Embryonic facial prominence (tissue), 1 donor: ENCODE measurements at regions not wholly inside any gene's neighbourhood (a gene's known extent, or its start where the extent isn't known, plus 50 kb on each side); places are given as distances from the start of the nearest gene placed in this dataset.

Experiments used
- DNase-seq: peaks from one replicate; pipeline ENCODE4 v3.0.0-alpha.2; 2016; ENCODE audit errors: extremely low spot score

DNA sequence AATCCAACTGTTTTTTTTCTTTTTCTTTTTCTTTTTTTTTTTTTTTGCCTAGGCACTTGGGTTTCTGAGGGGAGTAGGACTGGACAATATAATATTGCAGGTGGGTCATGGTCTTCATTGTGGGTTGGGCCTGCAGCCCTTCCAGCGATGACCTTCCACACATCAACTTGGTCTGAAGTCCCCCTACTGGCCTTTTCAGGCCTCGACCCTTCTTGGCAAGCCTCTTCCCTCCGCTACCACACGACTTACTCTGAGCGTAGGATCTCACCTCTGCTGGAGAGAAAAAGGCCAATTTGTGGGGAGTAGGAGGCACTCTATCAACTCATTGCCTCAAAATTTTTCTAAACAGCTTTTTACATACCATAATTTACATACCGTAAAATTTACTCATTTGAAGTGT, 51.1 kb upstream of the GRIK3 start:
- no peak for DNase-seq

- no peak for DNase-seq
Observed at GRCh38 chr1:37089750-37090149, 55.4 kb upstream of the GRIK3 start.

DNA sequence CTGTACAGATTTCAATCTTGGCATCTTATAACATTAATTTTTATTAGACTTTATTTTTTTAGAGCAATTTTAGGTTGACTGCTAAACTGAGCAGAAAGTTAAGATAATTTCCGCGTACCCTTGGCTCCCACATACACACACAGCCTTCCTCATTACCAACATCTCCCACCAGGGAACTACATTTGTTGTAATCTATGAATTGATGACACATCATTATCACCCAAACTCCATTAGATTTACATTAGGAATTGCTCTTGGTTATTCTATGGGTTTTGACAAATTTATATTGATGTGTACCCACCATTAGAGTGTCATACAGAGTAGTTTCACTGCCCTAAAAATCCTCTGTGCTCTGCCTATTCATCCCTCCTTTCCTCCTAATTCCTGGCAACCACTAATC, 56.4 kb upstream of the GRIK3 start:
- DNase-seq = no peak

- DNase-seq = no peak
Observed at GRCh38 chr1:37092937-37093336, 58.6 kb upstream of the GRIK3 start.

DNA sequence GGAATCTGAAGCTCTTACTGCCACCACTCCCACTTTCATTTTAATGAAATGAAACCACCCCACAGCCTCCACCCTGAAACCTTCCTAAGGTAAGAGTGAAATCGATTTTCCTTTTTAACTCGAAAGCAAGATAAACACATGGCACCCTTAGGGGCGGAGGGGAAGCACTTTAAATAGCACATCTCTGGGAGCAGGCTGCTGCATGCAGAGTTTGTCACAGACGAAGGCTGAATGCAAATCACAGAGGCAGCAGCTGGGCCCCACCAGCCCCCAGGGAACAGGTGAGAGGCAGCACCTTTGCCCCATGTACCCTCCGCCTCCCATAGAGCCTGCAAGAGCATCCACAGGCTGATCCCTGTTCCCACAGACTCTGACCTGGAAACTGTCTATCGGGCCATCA, 60.0 kb upstream of the GRIK3 start:
- no peak for DNase-seq

- no peak for DNase-seq
Observed at GRCh38 chr1:37096523-37096922, 62.2 kb upstream of the GRIK3 start.

- DNase-seq = no peak
Observed at GRCh38 chr1:37097731-37098130, 63.4 kb upstream of the GRIK3 start.

DNA sequence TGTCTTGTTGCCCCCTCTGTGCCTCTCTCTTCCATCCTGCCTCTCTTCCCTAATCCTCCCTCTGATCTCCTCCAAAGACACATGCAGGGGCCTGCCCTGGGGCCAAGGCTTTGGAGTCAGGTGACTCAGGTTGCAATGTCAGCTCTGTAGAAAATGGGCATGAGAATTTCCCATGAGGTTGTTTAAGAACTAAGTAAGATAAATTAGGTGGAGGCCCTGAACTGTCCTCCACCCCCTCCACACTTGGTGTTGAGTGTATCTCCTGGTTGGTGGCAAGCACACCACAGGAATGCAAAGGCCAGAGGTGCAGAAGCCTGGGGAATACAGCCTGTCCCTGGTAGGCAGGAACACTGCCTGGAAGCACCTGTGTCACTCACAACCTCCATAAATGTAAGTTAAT, 63.9 kb upstream of the GRIK3 start:
- no peak for DNase-seq

DNA sequence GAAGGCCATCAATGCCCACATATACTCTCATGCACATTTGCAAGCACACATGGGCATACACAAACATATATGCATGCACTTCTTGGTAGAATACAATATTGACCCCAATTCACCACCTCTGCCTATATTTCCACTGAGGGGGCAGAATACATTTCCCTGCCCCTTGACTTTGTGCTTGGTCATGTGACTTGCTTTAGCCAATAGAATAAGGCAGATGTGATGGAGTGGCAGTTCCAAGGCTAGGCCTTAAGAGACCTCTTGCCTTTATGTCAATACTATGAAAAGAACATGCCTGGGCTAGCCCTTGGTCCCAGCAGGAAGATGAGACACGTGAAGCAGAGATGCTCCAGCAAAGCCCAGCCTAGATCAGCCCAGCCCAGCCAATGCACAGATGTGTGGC, 66.0 kb upstream of the GRIK3 start:
- DNase-seq = no peak

- no peak for DNase-seq
Observed at GRCh38 chr1:37102656-37103382, 68.5 kb upstream of the GRIK3 start.

GRCh38 chr1:37105911-37106310, 71.6 kb upstream of the GRIK3 start:
- DNase-seq = no peak

DNA sequence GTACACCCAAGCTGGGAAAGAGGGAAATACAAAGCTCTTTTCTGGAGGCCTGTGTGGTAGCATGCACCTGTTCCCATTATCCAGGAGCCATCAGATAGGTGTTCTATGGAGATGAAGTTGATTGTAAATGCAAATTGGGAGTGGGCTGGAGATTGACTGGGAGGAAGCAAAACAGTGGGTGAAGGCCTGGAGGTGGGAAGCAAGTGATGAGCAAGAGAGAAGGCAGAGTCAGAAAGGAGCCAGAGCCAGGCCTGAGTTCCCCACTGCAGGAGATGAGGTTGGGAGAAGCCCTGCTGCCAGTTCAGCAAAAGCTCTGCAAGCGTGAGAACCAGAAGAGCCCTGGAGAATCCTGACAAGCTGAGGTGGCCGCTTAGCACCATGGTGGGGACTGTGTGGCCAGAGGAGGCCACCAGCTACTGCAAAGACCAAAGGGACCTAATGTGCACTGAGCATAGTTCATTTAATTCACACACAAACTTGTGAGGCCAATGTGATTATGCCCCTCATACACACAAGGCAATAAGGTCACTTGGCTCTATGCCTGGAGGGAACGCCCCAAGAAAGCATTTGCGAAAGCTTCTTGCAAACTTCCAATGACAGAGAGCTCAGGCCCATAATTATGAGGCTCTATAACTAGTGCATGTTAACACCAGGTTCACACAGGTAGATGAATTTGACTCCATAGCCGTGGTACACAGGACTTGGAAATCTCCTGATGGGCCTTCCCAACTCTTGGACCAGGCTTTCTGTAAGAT, 73.0 kb upstream of the GRIK3 start:
- no peak for DNase-seq

DNA sequence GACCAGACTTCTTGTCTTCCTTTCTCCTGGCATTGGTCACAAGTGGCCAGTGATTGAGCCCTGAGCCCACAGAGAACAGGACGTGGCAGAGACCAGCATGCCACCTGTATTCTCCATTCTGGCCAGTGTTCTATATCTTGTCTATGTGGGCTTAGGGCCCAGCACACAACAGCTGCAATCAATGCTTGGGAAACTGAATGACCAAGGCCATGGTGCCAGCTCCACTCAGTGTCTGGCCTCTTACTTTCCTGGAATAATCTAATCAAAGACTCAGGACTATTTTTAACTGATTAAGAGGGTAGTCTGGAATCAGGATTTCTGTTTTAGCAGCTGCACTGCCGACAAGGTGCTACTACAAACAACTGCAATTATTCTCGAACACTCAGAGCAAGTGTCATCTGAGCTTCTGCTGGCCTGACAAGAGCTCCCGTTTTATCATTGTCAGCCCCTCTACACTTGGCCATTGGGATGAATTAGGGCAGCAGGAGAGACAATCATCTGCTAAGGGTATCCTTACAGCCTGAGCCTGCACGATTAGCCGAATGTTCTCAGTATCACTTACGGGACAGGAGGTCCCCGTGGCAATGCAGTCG, 74.4 kb upstream of the GRIK3 start:
- DNase-seq = no peak

- DNase-seq = no peak
Observed at GRCh38 chr1:37112430-37112829, 78.1 kb upstream of the GRIK3 start.

DNA sequence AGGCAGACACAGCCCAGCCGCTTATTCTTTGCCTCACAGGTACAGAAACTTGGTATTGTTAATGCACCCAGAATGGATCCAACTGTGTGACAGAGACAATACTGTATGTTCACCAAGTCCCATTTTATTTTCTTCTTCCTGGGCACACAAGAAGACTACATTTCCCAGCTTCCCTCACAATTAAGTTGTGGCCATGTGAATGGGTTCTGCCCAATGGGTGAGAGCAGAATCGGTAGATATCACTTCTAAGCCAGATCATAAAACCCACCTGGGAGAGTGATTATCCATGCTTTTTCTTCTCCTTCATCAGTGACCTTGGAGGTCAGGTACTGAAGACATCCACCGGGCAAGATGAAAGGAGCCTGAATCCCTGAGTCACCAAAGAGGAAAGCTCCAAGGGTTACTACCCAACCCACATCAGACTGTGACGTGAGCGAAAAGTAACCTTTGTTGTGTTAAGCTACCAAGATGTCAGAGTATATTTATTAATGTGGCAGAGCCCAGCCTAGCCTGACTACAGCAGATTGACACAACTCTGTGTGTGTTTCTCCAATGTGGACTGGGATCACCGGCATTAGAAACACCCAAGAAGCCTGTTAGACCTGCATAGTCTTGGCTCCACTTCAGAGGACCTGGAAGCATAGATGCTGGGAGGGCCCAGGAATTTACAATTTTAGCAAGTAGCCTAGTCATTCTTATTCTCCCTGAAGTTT, 79.1 kb upstream of the GRIK3 start:
- DNase-seq = no peak

DNA sequence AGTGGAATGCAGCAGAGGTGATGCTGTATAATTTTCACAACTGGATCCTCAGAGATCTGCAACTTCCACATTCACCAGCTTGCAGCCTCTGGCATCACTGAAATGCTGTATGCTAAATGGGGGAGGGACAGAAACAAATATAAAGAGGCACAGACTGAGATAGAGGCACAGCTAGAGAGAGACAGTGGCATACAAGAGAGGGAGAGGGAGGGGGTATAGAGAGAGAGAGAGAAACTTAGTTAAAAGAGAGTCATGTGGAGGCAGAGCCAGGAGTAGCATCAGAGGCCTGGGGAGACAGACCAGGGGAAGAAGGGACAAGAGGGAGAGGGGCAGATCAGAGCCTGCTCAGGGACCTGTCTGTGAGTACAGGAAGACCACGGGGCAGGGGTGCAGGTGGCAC, 84.5 kb upstream of the GRIK3 start:
- DNase-seq = no peak

DNA sequence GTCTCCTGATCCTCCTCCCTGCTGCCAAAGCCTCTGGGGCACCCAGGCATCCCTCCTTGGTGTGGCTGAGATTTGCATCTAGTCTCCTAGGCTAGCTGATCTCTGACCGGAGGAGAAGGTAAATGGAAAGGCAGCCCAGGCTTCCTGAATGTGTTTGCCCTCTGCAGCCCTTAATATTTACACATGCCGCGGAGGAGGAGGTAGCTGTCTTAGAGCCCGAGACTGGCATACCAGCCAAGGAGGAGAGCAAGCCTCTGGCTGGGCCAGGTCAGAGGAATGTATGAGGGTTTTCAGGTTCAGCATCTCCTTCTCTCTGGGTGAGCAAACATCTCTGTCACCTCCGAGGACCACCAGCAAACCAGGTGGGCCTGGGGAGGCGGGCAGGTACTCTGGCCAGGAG, 86.0 kb upstream of the GRIK3 start:
- no peak for DNase-seq

- no peak for DNase-seq
Observed at GRCh38 chr1:37123276-37124115, 89.2 kb upstream of the GRIK3 start.

DNA sequence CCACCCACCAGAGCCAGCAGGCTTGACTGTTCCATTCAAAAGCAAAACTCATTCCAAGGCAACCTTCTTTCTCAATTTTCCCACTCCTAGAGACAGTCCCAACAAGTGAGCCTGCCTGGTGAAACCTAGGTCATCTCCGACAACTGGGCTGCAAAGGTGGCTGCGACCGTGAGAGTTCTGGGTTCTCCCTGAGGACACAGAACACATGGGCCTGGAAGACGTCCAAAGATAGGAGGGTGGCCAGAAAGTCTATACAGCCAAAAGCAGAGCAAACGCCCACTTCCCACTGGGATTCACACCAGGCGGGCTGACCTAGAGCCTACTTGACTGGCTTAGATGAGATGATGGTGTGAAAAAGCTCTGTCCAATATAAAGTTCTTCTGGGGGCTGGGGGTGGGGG, 90.2 kb upstream of the GRIK3 start:
- no peak for DNase-seq

- DNase-seq = no peak
Observed at GRCh38 chr1:37125295-37125694, 91.0 kb upstream of the GRIK3 start.

- DNase-seq = no peak
Observed at GRCh38 chr1:37127254-37127748, 93.0 kb upstream of the GRIK3 start.
